NCI-H2107 treated with DMSO at 0.1 percent for 48 hours (cell line): ENCODE measurements at regions not wholly inside any gene's neighbourhood (a gene's known extent, or its start where the extent isn't known, plus 50 kb on each side); places are given as distances from the start of the nearest gene placed in this dataset.

Experiments used
- DNase-seq: peaks from one replicate; lab custom pipeline; 2025; ENCODE audit not compliant: unreplicated experiment; lab: John Stamatoyannopoulos, UW

DNA sequence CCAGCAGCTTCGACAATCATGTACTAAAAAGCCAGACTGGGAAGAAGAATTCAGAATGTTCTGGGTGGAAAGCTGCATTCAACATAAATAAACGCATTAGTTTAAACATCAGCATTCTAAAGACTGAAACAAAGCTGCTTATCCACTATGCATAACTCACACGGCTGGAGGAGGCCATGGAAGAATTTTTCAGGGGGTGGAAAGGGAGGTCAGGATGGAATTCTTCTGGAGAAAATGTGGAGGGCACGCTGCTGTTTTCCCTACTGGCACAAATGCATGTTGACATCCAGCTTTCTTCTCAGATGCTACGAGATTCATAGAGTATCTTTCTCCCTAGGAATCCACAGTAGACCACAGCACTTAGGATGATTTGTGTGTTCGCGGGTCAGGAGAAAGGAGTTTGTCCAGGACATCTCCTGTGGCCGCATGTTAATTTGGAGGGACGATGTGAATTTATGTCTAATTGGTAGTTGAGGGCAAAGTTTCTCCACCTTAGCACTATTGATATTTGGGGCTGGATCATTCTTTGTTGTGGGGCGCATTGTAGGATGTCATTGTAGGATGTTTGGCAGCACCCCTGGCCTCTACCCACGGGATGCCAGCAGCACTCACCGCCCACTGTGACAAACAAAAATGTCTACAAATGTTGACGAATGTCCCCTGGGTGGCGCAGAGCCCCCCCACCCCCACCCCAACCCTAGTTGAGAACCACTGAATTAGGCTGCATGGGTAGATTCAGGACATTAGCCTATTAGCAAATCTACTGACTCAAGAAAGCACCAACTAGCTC lies 86.5 kb upstream of the KAZN start:
- DNase-seq = no peak

- no peak for DNase-seq
Measured at GRCh38 chr1:14513111-14513510, 85.4 kb upstream of the KAZN start.

GRCh38 chr1:14514739-14515138 lies 83.7 kb upstream of the KAZN start:
- no peak for DNase-seq

DNA sequence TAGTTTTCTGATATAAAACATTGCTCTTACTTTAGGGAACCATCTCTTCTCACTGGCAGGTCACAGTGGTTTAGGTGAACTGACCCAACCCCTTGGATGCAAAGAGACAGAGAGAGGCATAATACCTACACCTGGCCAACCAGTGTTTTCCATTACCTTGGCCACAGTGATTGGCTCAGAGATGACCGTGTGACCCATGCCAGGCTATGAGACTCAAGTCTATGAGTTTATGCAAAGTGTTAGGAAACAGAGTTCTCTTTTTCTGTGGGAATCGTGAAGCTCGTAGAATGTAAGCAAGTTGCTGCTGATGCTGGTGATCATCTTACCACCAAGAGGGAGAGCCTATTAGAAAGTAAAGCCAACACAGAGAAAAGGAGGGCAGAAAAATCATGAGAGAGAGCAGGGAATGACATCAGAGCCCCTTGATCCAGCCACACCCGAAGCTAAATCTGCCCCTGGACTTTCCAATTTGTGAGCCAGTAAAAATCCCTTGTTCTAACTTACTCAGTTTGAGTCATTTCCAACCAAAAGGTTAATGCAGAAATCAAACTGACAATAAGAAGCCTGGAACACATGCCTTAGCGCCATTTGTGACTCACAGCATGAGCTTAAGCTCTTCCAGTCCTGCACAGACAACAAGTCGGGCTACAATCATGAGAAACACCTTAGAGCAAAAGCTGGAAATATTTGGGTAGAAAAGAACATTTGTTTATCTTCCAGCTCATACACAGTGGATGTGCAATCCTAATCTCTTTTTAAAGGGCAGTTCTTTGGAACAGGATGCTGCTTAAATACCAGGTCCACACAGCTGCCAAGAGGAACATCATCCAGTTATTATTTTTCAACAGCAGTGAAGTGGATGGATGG lies 81.3 kb upstream of the KAZN start:
- DNase-seq = no peak

- DNase-seq = no peak
Measured at GRCh38 chr1:14517841-14518180, 80.7 kb upstream of the KAZN start.

GRCh38 chr1:14519976-14520375 lies 78.5 kb upstream of the KAZN start:
- DNase-seq = no peak

DNA sequence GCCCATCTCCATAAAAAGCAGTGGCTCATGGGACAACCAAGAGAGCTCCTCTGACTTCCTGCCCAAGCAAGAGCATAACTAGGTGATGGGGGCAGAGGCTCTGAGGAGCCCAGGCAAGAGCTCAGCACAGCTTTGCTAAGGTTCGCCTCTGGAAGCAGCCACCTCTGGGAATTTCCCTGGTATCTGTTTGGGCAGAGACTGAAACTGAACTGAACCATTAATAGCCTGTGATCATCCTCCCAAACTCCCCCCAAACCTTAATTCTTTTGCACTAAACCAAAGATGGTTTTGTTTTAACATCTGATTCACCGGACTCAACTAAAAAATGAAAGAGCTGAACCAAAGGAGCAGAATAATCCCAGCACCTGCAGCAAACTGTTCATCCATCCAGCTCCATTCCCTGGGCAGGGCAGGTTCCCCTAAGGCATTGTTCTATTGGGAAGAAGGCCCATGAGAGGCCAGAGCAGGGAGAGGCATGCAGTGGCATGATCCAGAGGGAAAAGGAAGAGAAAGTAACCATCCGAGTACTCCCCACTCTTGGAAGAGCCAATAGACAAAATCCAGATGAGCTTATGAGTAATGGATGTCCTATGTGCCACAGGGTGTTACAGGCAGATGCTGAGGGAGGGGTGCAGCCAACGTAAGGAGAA lies 77.8 kb upstream of the KAZN start:
- DNase-seq = no peak

GRCh38 chr1:14521622-14522021 lies 76.9 kb upstream of the KAZN start:
- no peak for DNase-seq

GRCh38 chr1:14522077-14522925 lies 76.2 kb upstream of the KAZN start:
- DNase-seq = no peak

DNA sequence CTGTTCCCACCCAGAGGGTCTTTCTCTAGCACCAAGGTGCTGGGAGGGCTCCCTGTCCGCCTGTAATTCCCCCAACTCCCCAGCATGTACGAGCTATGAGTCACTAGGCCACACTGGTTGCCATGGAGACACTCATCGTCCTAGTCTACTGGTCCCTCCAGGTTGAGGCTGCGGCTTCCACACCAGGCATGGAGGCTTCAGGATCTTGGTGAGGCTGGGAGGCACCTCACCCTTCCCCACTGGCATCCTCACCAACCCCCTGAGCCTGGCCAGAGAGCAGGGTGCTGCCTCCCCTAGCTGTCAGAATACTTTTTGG lies 75.6 kb upstream of the KAZN start:
- DNase-seq = no peak

DNA sequence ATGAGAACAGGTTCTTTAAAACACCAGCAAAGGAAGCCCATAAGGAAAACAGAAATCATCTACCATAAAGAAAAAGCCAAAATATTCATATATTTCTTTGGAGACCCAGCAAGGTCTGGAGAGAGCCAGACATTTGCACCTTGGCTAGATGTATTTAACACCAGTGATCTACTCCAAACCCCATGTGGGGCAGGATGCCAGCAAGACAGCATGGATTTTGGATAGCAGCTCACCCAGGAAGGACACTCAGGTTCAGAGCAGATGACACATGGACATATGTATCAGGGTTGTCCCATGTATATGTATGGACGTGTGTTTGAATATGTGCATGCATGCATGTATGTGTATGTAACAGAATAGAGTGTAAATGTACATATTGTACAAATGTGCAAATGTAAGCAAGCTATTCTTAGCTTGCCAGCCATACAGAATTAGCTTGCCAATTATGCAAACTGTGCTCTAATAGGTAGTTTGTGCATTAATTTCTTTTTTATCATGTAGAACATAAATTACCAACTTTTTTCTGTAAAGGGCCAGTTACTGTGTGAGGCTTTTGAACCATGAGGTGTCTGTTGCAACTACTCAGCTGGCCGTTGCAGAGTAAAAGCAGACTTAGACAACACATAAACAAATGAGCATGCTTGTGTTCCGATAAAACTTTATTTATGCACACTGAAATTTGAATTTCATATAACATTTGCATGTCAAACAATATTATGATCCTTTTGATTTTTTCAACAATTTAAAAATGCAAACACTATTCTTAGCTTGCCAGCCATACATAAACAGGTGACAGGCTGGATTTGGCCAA lies 73.5 kb upstream of the KAZN start:
- DNase-seq = no peak

DNA sequence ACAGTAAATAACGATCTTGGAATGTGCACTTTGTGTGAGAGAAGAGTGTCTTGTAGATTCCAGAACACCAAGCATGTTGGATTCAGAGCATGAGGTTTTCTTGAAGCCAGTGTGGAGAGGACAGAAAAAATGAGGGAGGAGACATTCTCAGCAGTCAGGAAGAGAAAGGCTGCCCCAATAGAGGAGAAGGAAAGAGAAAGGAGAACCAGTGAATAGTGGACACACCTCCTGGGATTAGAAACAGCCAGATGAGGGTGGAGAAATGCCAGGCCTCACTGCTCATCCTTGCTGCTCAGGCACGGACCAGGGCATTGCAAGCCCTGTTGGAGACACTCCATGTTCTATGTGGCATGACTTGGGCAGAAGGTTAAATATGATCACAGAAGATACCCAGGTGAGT lies 69.0 kb upstream of the KAZN start:
- DNase-seq = no peak

- DNase-seq = no peak
Measured at GRCh38 chr1:14531519-14531918, 67.0 kb upstream of the KAZN start.

DNA sequence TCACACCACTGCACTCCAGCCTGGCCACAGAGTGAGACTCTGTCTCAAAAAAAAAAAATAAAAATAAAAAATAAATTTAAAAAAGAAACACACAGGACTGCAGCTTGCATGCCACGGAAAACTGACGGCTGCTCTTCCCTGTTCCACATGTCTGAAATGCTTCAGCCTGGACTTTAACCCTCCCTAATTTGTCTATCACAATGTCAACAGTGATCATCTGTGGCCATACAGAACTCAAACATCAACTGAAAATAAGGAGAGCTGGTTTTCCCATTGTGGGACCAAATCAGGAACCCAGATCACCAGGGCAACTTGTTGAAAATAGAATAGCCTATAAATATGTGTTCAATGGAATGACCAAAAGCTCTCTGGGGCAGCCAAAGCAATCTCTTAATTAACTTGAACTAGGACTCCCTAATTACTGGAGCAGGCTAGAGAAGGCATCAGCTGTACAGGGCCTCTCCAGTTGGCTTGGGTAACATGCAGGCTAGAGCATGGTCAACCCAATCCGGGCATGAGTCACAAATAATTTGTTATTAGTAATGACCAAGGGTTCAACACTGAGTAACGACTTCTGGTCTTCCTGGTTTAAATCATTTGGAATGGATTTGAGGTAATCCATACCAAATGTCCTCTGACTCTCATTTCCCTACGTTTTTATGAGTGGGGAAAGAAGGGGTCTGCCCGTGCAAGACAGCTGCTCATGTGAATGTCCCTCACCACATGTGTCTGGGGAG lies 62.7 kb upstream of the KAZN start:
- no peak for DNase-seq

DNA sequence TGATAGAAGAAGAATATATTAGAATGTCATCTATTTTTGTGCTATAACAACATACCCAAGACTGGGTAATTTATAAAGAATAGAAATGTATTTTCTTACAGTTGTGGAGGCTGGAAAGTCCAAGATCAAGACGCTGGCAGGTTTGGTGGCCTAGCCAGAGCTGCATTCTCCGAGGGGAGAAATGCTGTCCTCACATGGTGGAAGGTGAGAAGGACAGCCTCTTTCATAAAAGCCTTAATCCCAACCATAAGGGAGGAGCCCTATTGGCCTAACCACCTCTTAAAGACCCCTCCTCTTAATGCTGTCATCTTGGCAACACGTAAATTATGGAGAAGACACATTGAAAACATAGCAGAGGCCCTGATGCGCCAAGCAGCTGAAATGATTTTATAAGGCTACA lies 60.1 kb upstream of the KAZN start:
- no peak for DNase-seq

DNA sequence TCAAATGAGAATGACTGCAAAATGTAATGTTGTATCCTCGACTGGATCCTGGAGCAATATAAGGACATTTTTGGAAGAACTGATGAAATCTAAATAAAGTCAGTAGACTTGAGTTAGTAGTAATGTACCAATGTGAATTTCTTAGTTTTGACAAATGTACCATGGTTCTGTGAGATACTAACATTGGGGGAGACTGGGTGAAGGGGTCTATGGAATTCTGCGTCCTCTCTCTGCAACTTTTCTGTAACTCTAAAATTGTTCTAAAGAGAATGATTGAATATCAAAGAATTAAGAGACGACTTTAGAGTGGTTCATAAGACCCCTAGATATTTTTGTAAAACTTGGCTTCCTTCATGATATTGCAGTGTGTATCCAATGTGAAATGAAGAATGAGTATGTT lies 59.2 kb upstream of the KAZN start:
- no peak for DNase-seq

DNA sequence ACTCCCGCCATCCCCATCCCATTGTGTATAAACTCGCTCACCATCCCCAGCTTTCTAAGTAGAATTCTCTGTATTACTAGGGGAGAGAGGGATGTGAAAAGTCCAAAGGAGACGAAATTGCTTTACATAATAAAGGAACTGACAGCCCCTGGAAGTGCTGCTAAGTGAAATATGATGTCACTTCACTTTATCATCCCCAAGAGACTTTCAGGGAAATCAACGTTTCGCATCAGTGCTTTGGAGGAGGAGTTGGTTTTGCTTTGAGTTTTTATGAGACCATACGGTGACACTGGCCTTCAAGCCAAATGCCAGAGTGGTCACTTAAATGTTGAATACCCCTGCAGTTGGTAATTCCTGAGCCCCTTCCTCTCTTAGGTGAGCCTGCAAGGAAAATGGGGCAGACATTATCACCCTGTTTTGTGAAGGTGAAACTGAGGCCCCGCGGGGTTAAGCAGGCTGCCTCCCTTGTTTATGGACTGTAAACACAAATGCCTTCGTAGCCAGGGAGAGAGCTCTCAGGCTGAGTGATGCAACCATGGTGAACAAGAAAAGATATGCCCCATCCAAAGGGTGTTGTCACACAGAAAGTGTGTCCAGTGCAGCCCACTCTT lies 58.4 kb upstream of the KAZN start:
- DNase-seq = peak; percentile 37

DNA sequence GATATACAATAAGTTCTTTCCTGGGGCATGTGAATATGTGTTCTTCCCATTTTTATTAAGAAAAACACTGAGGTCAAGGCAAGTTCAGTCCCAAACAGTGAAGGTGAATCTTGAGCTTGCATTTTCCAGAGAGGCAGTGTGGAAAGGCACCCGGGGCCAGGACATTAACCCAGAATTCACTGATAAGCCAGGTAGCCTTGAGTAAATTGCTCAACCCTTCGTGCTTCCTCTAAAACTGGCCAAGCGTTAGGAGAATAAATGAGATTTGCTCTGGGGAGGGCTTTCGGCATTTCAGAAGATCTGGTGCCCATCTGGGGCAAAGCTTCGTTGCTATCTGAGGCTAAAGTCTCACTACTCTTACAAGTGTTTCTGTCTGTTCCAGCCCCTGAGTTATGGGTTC lies 57.1 kb upstream of the KAZN start:
- DNase-seq = no peak

GRCh38 chr1:14543191-14543840 lies 55.2 kb upstream of the KAZN start:
- DNase-seq = no peak
